ENCODE measurements at regions not wholly inside any gene's neighbourhood (a gene's known extent, or its start where the extent isn't known, plus 50 kb on each side); places are given as distances from the start of the nearest gene placed in this dataset.

DNA sequence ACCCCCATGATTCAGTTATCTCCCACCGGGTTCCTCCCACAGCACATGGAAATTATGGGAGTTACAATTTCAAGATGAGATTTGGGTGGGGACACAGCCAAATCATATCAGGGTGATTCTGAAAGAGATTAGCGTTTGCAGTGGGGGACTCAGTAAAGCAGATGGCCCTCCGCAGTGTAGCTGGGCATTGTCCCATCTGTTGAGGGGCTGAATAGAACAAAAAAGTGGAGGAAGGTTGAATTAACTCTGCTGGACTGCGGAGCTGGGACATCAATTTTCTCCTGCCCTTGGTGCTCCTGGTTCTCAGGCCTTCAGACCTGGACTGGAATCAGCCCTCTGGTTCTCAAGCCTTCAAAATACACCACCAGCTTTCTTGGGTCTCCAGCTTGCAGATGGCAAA, 55.2 kb upstream of the CACNA1A start:
- TF ChIP-seq, protein P1, sequence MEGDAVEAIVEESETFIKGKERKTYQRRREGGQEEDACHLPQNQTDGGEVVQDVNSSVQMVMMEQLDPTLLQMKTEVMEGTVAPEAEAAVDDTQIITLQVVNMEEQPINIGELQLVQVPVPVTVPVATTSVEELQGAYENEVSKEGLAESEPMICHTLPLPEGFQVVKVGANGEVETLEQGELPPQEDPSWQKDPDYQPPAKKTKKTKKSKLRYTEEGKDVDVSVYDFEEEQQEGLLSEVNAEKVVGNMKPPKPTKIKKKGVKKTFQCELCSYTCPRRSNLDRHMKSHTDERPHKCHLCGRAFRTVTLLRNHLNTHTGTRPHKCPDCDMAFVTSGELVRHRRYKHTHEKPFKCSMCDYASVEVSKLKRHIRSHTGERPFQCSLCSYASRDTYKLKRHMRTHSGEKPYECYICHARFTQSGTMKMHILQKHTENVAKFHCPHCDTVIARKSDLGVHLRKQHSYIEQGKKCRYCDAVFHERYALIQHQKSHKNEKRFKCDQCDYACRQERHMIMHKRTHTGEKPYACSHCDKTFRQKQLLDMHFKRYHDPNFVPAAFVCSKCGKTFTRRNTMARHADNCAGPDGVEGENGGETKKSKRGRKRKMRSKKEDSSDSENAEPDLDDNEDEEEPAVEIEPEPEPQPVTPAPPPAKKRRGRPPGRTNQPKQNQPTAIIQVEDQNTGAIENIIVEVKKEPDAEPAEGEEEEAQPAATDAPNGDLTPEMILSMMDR (IDR thresholded peaks at IDR 0.05) = no peak
- TF ChIP-seq POLR2A (IDR thresholded peaks at IDR 0.05) = no peak
